ENCODE measurements at regions not wholly inside any gene's neighbourhood (a gene's known extent, or its start where the extent isn't known, plus 50 kb on each side); places are given as distances from the start of the nearest gene placed in this dataset.

GRCh38 chr3:171984883-171985282 is 54.5 kb upstream of the FNDC3B start:
- DNase-seq (ENCODE audit: low spot score): no peak
- no peaks in the 10 kb centered on the region for H3K4me1 Mint-ChIP-seq (ENCODE audit: unreplicated experiment)
- no peaks in the 10 kb centered on the region for H3K36me3 Mint-ChIP-seq (ENCODE audit: low read depth, unreplicated experiment)
- no peak for TF ChIP-seq CTCF (IDR thresholded peaks at IDR 0.05; ENCODE audit: unreplicated experiment)
- no peaks in the 10 kb centered on the region for H3K9me3 Mint-ChIP-seq (ENCODE audit: unreplicated experiment)
- H3K4me3 Mint-ChIP-seq (ENCODE audit: unreplicated experiment): no peak overlapping the region
- no peaks in the 10 kb centered on the region for H3K27me3 Mint-ChIP-seq (ENCODE audit: unreplicated experiment)
- no peak overlapping the region for H3K27ac Mint-ChIP-seq (ENCODE audit: unreplicated experiment)

- Mint-ChIP-seq H3K27me3 (ENCODE audit: unreplicated experiment) (no peaks in the 10 kb centered on the region), H3K4me1 (ENCODE audit: unreplicated experiment) (no peaks in the 10 kb centered on the region), H3K36me3 (ENCODE audit: low read depth, unreplicated experiment) (no peaks in the 10 kb centered on the region), H3K9me3 (ENCODE audit: unreplicated experiment) (no peaks in the 10 kb centered on the region), H3K4me3 (ENCODE audit: unreplicated experiment) (no peak overlapping the region), H3K27ac (ENCODE audit: unreplicated experiment) (no peak overlapping the region)
- TF ChIP-seq CTCF (IDR thresholded peaks at IDR 0.05; ENCODE audit: unreplicated experiment): no peak
- DNase-seq (ENCODE audit: low spot score): no peak
Measured at GRCh38 chr3:171986176-171986575, 53.2 kb upstream of the FNDC3B start.

GRCh38 chr3:171986757-171987518 is 52.4 kb upstream of the FNDC3B start:
- no peaks in the 10 kb centered on the region for H3K4me1 Mint-ChIP-seq (ENCODE audit: unreplicated experiment)
- H3K36me3 Mint-ChIP-seq (ENCODE audit: low read depth, unreplicated experiment): no peaks in the 10 kb centered on the region
- H3K9me3 Mint-ChIP-seq (ENCODE audit: unreplicated experiment): no peaks in the 10 kb centered on the region
- no peak overlapping the region for H3K4me3 Mint-ChIP-seq (ENCODE audit: unreplicated experiment)
- DNase-seq (ENCODE audit: low spot score): no peak
- no peak overlapping the region for H3K27ac Mint-ChIP-seq (ENCODE audit: unreplicated experiment)
- no peak for TF ChIP-seq CTCF (IDR thresholded peaks at IDR 0.05; ENCODE audit: unreplicated experiment)
- no peaks in the 10 kb centered on the region for H3K27me3 Mint-ChIP-seq (ENCODE audit: unreplicated experiment)

Measured in endothelial cell (in vitro differentiated cells).